Breast epithelium (tissue), 4 donors: ENCODE measurements at regions not wholly inside any gene's neighbourhood (a gene's known extent, or its start where the extent isn't known, plus 50 kb on each side); places are given as distances from the start of the nearest gene placed in this dataset.

ENCODE experiments used
- DNase-seq, 2 donors: peaks; one replicate each; pipeline ENCODE4 v3.0.0-alpha.2; 2019; ENCODE audit warnings: low spot score in 2 of 2
- H3K27ac ChIP-seq, 2 donors: fragments of 200-600 bp; sonication (generic) in 1 of 2; one replicate each; pipeline ENCODE4 v1.5.1; 2016 to 2019; ENCODE audit warnings: mild to moderate bottlenecking in 1 of 2
- H3K27me3 ChIP-seq, 2 donors: fragments of 200-600 bp; sonication (generic) in 1 of 2; one replicate each; pipeline versions ENCODE4 v1.5.1 to v1.6.0; 2017 to 2019; ENCODE audit warnings: control low read depth in 1 of 2, mild to moderate bottlenecking in 1 of 2
- H3K36me3 ChIP-seq: fragments of 200-600 bp; one replicate; pipeline ENCODE4 v1.5.1; 2019
- H3K4me1 ChIP-seq, 2 donors: fragments of 200-600 bp; sonication (generic); one replicate each; pipeline ENCODE4 v1.5.1; 2016 to 2019; ENCODE audit warnings: control low read depth in 1 of 2
- H3K4me3 ChIP-seq, 3 donors: fragments of 200-600 bp; sonication (generic); 1 replicate in 2 of 3; 2 replicates in 1 of 3; pipeline ENCODE4 v1.5.1; 2016 to 2019; ENCODE audit warnings: mild to moderate bottlenecking in 3 of 3, moderate library complexity in 2 of 3
- H3K9me3 ChIP-seq, 2 donors: fragments of 200-600 bp; sonication (generic) in 1 of 2; one replicate each; pipeline ENCODE4 v1.5.1; 2016 to 2019; ENCODE audit warnings: control low read depth in 1 of 2
- CTCF ChIP-seq, 3 donors: fragments of 450-650 bp; IDR thresholded peaks; one replicate each; pipeline ENCODE4 v1.5.1; 2016 to 2017; ENCODE audit warnings: antibody characterized with exemption in 3 of 3, mild to moderate bottlenecking in 3 of 3, moderate library complexity in 3 of 3
- POLR2A ChIP-seq: fragments of 450-650 bp; IDR thresholded peaks from one replicate; pipeline ENCODE4 v1.6.1; 2016; ENCODE audit warnings: antibody characterized with exemption, mild to moderate bottlenecking, moderate library complexity
- POLR2AphosphoS5 ChIP-seq, 3 donors: sonication (generic); formaldehyde crosslinking; IDR thresholded peaks; one replicate each; pipeline ENCODE4 v1.6.1; 2017; ENCODE audit warnings: antibody characterized with exemption in 3 of 3
- intact Hi-C: fragments of 100-400 bp; cut with DNase I; formaldehyde crosslinking; loops from one replicate; pipeline ENCODE4 v1.15.1; 2023; ENCODE audit warnings: low total_unique reads

- H3K4me1 ChIP-seq, result no peaks in the 10 kb centered on the region
- peaks cover 0 to 36% of the 10 kb centered on the region in 2 donors for H3K27me3 ChIP-seq
- H3K27ac ChIP-seq, result no peak overlapping the region
- no peak for DNase-seq
- H3K4me3 ChIP-seq, result no peak overlapping the region
- intact Hi-C loops, result no loop called here
- TF ChIP-seq CTCF (IDR thresholded peaks at IDR 0.05) (no peak), POLR2AphosphoS5 (IDR thresholded peaks at IDR 0.05) (no peak), POLR2A (no peak)
- H3K36me3 ChIP-seq, result no peaks in the 10 kb centered on the region
- H3K9me3 ChIP-seq, result no peaks in the 10 kb centered on the region
These were observed 130.0 kb upstream of the MAOA start for GRCh38 chrX:43525901-43526610.

DNA sequence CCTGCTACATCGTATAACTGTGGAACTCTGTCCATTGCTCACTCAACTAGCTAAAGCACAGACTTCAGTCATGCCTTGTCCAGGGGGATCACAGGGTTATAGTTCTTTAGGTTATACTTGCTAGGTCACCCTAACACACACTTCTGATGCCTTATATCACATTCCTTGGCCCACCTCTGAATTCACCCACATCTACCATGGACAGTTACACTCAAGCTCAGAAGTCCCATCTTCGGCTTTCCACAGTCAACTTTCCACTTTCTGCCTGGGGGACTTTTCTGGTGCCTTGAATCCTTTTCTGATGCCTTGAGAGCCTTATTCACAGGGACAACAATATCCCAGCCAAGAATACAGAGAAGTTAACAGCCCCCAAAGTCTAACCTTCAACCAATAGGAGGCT is 129.2 kb upstream of the MAOA start:
- no peak for TF ChIP-seq POLR2A
- no peak for TF ChIP-seq POLR2AphosphoS5 (IDR thresholded peaks at IDR 0.05)
- TF ChIP-seq CTCF (IDR thresholded peaks at IDR 0.05), result no peak
- H3K36me3 ChIP-seq, result no peaks in the 10 kb centered on the region
- peaks cover 0 to 32% of the 10 kb centered on the region in 2 donors for H3K27me3 ChIP-seq
- H3K9me3 ChIP-seq, result no peaks in the 10 kb centered on the region
- intact Hi-C loops, result no loop called here
- DNase-seq, result no peak
- no peak overlapping the region for H3K4me3 ChIP-seq
- no peak overlapping the region for H3K27ac ChIP-seq
- H3K4me1 ChIP-seq, result no peaks in the 10 kb centered on the region

DNA sequence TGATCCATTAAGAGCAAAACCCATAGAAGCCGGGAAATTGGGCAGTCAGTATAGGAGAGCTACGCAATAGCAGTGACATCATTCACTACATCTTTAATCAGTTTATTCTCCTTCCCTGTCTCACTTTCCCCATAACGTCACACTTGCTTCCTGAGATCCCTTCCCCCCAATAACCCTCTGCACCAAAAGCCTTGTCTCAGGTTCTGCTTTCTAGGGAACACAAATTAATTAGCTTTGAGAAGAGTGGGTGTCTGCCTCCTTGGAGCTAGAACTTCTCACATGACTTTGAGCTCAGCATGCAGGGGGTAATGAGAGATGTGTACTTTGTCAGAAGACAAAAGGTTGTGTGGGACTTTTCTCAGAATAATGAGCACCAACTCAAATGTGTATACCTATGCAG is 128.3 kb upstream of the MAOA start:
- Histone ChIP-seq H3K36me3 (no peaks in the 10 kb centered on the region), H3K4me1 (no peaks in the 10 kb centered on the region), H3K4me3 (no peak overlapping the region), H3K27ac (no peak overlapping the region), H3K9me3 (no peaks in the 10 kb centered on the region), H3K27me3 (peaks cover 0 to 31% of the 10 kb centered on the region in 2 donors)
- DNase-seq, result no peak
- TF ChIP-seq POLR2AphosphoS5 (IDR thresholded peaks at IDR 0.05) (no peak), CTCF (IDR thresholded peaks at IDR 0.05) (no peak), POLR2A (no peak)
- intact Hi-C loops, result no loop called here

- peaks cover 0 to 25% of the 10 kb centered on the region in 2 donors for H3K27me3 ChIP-seq
- no peak overlapping the region for H3K4me3 ChIP-seq
- intact Hi-C loops, result no loop called here
- H3K27ac ChIP-seq, result no peak overlapping the region
- DNase-seq, result no peak
- H3K36me3 ChIP-seq, result no peaks in the 10 kb centered on the region
- H3K9me3 ChIP-seq, result peaks cover 9 to 12% of the 10 kb centered on the region in 2 donors
- TF ChIP-seq POLR2AphosphoS5 (IDR thresholded peaks at IDR 0.05) (no peak), CTCF (IDR thresholded peaks at IDR 0.05) (no peak), POLR2A (no peak)
- no peaks in the 10 kb centered on the region for H3K4me1 ChIP-seq
These were observed 125.3 kb upstream of the MAOA start for GRCh38 chrX:43530837-43531236.

- peaks cover 0 to 6% of the 10 kb centered on the region in 2 donors for H3K9me3 ChIP-seq
- H3K4me3 ChIP-seq, result no peak overlapping the region
- no peak overlapping the region for H3K27ac ChIP-seq
- DNase-seq, result no peak
- H3K4me1 ChIP-seq, result no peaks in the 10 kb centered on the region
- TF ChIP-seq POLR2AphosphoS5 (IDR thresholded peaks at IDR 0.05) (no peak), CTCF (IDR thresholded peaks at IDR 0.05) (no peak), POLR2A (no peak)
- peaks cover 0 to 24% of the 10 kb centered on the region in 2 donors for H3K27me3 ChIP-seq
- H3K36me3 ChIP-seq, result no peaks in the 10 kb centered on the region
- intact Hi-C loops, result no loop called here
These were observed 115.8 kb upstream of the MAOA start for GRCh38 chrX:43540318-43540717.
